Type B pancreatic cell (in vitro differentiated cells): ENCODE measurements at regions not wholly inside any gene's neighbourhood (a gene's known extent, or its start where the extent isn't known, plus 50 kb on each side); places are given as distances from the start of the nearest gene placed in this dataset.

Source experiments
- DNase-seq: peaks from one replicate; pipeline ENCODE4 v3.0.0; 2021; ENCODE audit warnings: mixed read lengths; ENCODE audit not compliant: unreplicated experiment; ENCODE audit errors: extremely low spot score
- H3K27ac Mint-ChIP-seq: 2 replicates; pipeline ENCODE4 v1.8.0; 2021; ENCODE audit warnings: mild to moderate bottlenecking, mixed read lengths
- H3K27me3 Mint-ChIP-seq: 2 replicates; pipeline ENCODE4 v1.8.0; 2021; ENCODE audit warnings: mixed read lengths
- H3K36me3 Mint-ChIP-seq: 2 replicates; pipeline ENCODE4 v1.8.0; 2021; ENCODE audit warnings: mixed read lengths
- H3K4me1 Mint-ChIP-seq: one replicate; pipeline ENCODE4 v1.8.0; 2021; ENCODE audit warnings: mixed read lengths; ENCODE audit not compliant: unreplicated experiment
- H3K4me3 Mint-ChIP-seq: 2 replicates; pipeline ENCODE4 v1.8.0; 2021; ENCODE audit warnings: mild to moderate bottlenecking, mixed read lengths
- H3K9me3 Mint-ChIP-seq: 2 replicates; pipeline ENCODE4 v1.8.0; 2021; ENCODE audit warnings: mixed read lengths
- CTCF ChIP-seq: fragments of 200-600 bp; sonication (generic); conservative IDR thresholded peaks from 2 replicates; pipeline ENCODE4 v1.5.0; 2021; ENCODE audit warnings: antibody characterized with exemption, mild to moderate bottlenecking

GRCh38 chr13:22736768-22737092 lies 444.0 kb upstream of the SGCG start:
- H3K27me3 Mint-ChIP-seq: no peaks in the 10 kb centered on the region
- no peaks in the 10 kb centered on the region for H3K9me3 Mint-ChIP-seq
- no peak overlapping the region for H3K4me3 Mint-ChIP-seq
- no peak for DNase-seq
- H3K4me1 Mint-ChIP-seq: peaks cover 14% of the 10 kb centered on the region
- H3K27ac Mint-ChIP-seq: no peak overlapping the region
- H3K36me3 Mint-ChIP-seq: no peaks in the 10 kb centered on the region
- no peak for TF ChIP-seq CTCF

- H3K4me1 Mint-ChIP-seq: peaks cover 14% of the 10 kb centered on the region
- no peak for DNase-seq
- H3K36me3 Mint-ChIP-seq: no peaks in the 10 kb centered on the region
- no peaks in the 10 kb centered on the region for H3K27me3 Mint-ChIP-seq
- H3K9me3 Mint-ChIP-seq: no peaks in the 10 kb centered on the region
- H3K4me3 Mint-ChIP-seq: no peak overlapping the region
- no peak overlapping the region for H3K27ac Mint-ChIP-seq
- TF ChIP-seq CTCF: no peak
These were observed 442.4 kb upstream of the SGCG start for GRCh38 chr13:22738357-22738756.

GRCh38 chr13:22740264-22740663 lies 440.5 kb upstream of the SGCG start:
- no peaks in the 10 kb centered on the region for H3K36me3 Mint-ChIP-seq

GRCh38 chr13:22744688-22745452 lies 435.9 kb upstream of the SGCG start:
- no peak for TF ChIP-seq CTCF
- Mint-ChIP-seq H3K27ac (no peak overlapping the region), H3K9me3 (no peaks in the 10 kb centered on the region), H3K4me3 (no peak overlapping the region), H3K27me3 (no peaks in the 10 kb centered on the region), H3K36me3 (no peaks in the 10 kb centered on the region), H3K4me1 (no peaks in the 10 kb centered on the region)
- DNase-seq: no peak

More at GRCh38 chr13:22740264-22740663, 440.5 kb upstream of the SGCG start:
- DNase-seq: no peak
- TF ChIP-seq CTCF: peak; percentile 62
- Mint-ChIP-seq H3K4me3 (no peak overlapping the region), H3K9me3 (no peaks in the 10 kb centered on the region), H3K27ac (no peak overlapping the region), H3K27me3 (no peaks in the 10 kb centered on the region), H3K4me1 (peaks cover 8% of the 10 kb centered on the region)

GRCh38 chr13:22748866-22749577 lies 431.8 kb upstream of the SGCG start:
- no peak for DNase-seq
- TF ChIP-seq CTCF: no peak
- Mint-ChIP-seq H3K27me3 (no peaks in the 10 kb centered on the region), H3K9me3 (peaks cover 5% of the 10 kb centered on the region), H3K36me3 (peaks cover 3% of the 10 kb centered on the region), H3K4me1 (no peaks in the 10 kb centered on the region), H3K4me3 (no peak overlapping the region), H3K27ac (no peak overlapping the region)
